COLO829 (cell line): ENCODE measurements at regions not wholly inside any gene's neighbourhood (a gene's known extent, or its start where the extent isn't known, plus 50 kb on each side); places are given as distances from the start of the nearest gene placed in this dataset.
"Not testable (repeated sequence)": the region's sequence is repeated elsewhere in the genome, so short reads cannot be mapped to it uniquely, and the experiment has no call there.

ENCODE experiments used
- DNase-seq: peaks from one replicate; pipeline ENCODE4 v3.0.0; 2012; ENCODE audit warnings: low spot score

DNA sequence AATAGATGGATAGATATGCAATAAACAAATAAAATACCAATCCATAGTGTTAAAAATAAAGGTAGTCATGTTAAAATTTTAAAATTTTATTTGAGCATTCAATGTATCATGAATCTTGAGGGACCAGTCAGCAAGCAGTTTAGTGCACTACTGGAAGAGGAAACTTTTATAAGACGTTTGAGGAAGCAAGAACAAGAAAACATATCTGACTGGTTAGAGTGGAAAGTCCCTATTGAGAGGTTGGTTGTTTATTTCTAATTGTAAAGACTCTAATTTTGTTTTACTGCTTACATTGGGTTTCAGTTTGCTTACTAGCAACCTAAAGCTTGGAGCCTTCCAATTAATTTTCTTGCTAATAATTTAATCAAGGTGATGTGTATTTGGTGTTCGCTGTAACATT lies 786.2 kb downstream of the RAB28 start:
- no peak for DNase-seq

GRCh38 chr4:12692815-12693214 lies 791.3 kb downstream of the RAB28 start:
- no peak for DNase-seq

DNA sequence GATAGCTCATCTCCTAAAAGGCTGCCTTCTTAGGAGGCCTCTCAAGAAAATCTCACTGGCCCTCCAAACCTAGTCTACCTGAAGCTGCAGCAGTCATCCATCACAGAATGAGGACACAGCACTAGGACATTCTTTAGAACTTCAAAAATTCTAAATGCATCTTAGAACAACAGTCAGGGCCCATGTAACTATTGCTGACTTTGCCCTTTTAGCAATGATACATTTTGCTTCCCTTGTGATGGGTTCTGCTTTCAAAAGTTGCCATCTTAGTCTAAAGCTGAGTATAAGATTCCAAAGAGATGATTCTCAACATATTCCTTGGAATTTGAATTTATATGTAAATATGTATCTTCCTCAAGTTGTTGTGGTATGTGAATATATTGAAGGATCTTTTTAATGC lies 793.0 kb downstream of the RAB28 start:
- DNase-seq, result no peak

GRCh38 chr4:12689457-12689856 lies 794.7 kb downstream of the RAB28 start:
- peak; percentile 15 for DNase-seq

- peak; percentile 2 for DNase-seq
These were observed 804.9 kb downstream of the RAB28 start for GRCh38 chr4:12679217-12679616.

DNA sequence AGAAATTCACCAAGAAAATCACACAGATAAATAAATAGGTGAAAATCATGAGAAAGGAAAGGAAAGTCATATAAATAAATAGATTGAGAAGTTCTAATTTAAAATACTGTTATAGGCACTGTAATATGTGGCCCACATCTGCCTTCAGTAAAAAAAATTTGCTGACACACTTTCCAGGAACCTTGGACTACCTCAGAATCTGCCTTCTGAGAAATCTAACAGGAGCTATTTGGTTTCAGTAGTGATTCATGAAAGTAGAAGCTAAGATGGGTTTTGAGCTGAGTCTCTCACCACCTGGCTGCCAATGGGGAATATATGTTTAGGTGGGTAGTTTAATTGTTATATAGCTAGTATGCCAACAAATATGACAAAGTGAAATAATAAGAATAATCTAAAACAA lies 810.0 kb downstream of the RAB28 start:
- no peak for DNase-seq

GRCh38 chr4:12672303-12672702 lies 811.8 kb downstream of the RAB28 start:
- no peak for DNase-seq

GRCh38 chr4:12658146-12658545 lies 826.0 kb downstream of the RAB28 start:
- no peak for DNase-seq

DNA sequence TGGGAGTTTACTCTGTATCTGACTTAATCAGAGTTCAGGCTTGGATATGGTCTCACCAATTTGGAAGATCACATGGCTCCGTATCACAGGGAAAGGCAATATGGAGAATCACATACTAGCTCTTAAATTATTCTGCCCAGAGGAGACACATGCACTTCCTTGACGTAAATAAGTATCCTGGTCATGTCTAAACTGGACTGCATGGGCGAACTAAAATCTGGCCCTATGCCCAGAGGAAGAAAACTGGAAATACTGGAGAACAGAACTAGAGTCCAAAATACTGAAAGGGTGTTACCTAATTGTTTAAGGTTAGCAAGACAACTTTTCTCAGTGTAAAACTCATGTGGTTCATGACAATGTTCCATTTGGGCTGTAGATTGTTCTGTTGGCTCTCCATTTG lies 832.3 kb downstream of the RAB28 start:
- DNase-seq, result no peak

DNA sequence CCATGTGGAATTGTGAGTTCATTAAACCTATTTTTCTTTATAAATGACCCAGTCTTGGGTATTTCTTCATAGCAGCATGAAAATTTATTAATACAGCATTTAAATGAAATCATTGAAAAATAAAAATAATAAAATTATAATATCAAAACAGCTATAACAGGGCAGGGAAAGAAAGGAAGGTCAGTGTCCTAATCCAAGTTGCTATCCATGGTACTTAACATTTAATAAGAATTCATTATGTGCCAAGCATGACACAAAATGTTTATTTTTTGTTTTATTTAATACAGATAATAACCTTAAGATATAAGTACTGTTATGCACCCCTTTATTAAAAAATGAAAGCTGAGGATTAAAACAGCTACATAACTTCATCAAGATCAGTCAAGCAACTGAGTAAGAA lies 838.4 kb downstream of the RAB28 start:
- no peak for DNase-seq

GRCh38 chr4:12644261-12644660 lies 839.9 kb downstream of the RAB28 start:
- DNase-seq, result no peak

GRCh38 chr4:12636191-12636590 lies 847.9 kb downstream of the RAB28 start:
- no peak for DNase-seq

DNA sequence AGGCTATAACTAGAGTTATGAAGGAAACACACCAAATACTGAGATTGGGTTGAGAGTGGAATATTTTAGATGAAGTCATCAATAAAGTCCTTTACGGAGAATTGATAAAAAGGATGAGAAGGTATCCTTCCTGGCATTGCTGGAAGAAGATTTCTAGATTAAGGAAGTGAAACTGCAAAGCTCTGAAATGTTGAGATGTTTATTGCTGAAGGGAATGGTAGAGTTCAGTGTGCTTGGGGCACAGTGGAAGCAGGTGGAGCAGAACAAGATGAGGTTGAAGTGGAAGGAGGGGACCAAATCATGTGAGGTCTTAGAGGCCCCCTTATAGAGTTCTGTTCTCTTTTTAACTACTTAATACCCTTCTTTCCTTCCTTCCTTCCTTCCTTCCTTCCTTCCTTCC lies 848.5 kb downstream of the RAB28 start:
- DNase-seq, result no peak

- DNase-seq, result peak; percentile 31
These were observed 851.0 kb downstream of the RAB28 start for GRCh38 chr4:12633053-12633651.

DNA sequence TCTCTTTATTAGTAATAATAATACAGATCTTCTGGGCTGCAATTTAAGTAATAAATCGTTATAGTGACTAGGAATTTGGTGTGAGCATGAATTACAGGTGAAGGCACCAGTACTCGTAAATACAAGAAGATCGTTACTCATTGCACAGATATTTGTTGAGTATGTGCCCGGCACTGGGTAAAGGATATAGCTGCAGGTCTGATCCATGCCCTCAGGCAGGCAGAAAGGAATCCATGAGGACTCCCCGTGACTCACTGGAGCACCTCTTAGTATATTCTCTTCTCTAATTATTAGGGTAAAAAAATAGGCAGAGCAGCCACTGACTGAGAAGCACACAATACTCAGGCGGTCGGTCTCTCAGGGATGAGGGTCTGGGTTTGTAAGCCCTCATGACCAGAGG lies 868.3 kb downstream of the RAB28 start:
- DNase-seq, result no peak

GRCh38 chr4:12612876-12613275 lies 871.3 kb downstream of the RAB28 start:
- DNase-seq, result no peak

- not testable (repeated sequence) for DNase-seq
These were observed 874.8 kb downstream of the RAB28 start for GRCh38 chr4:12609212-12609875.

GRCh38 chr4:12595986-12596385 lies 888.2 kb downstream of the RAB28 start:
- DNase-seq, result no peak

GRCh38 chr4:12595489-12595888 lies 888.7 kb downstream of the RAB28 start:
- no peak for DNase-seq

DNA sequence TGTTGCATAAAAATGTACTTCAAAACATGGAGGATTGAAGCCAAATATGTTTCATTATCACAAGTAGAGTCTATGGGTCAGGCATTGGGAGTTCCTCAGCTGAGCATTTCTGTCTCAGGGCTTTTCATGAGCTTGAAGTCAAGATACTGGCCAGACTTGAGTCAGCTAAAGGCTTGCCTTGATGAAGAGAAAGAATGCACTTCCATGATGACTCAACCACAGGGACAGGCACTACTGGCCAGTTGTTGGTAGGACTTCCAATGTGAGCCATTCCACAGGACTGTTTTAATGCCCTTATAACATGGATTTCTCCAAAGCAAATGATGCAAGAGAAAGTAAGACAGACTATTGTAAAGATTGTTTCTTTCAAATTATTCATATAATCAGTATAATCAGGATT lies 895.6 kb downstream of the RAB28 start:
- no peak for DNase-seq

DNA sequence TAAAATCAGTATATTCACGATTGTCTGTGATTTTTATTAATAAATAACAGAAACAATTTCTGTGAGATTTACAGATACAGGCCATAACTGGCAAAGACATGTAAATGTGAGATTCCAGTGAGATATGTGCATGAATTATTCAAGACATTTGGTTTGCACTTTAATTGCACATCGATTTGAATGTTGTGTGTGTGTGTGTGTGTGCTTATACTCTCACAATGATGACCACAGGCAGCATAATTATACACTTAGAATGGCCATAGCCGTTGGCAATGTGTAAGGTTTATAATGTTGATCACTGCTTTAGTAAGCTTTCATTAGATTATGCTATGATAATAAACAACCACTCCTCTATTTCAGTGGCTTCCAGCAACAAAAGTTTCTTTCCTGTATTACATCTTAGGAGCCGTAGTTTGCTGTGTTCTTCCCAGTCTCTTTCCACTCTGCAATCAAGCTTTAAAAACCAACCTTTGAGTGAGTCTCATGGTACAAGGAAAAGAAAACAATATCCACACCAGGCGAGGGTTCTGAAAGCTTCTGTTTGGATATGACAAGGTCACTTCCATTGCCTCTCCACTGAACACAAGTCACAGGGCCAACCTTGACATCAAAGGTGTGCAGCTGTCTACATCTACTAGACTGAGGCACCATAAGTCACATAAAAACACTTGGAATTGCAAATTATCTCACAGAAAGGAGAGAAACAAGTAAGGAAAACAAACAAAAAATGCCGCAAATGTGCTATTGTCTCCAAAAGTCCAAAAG lies 897.7 kb downstream of the RAB28 start:
- DNase-seq, result no peak

- DNase-seq, result no peak
These were observed 899.8 kb downstream of the RAB28 start for GRCh38 chr4:12584116-12584875.

- DNase-seq, result no peak
These were observed 900.9 kb downstream of the RAB28 start for GRCh38 chr4:12583275-12583674.
